ENCODE measurements at regions not wholly inside any gene's neighbourhood (a gene's known extent, or its start where the extent isn't known, plus 50 kb on each side); places are given as distances from the start of the nearest gene placed in this dataset.

DNA sequence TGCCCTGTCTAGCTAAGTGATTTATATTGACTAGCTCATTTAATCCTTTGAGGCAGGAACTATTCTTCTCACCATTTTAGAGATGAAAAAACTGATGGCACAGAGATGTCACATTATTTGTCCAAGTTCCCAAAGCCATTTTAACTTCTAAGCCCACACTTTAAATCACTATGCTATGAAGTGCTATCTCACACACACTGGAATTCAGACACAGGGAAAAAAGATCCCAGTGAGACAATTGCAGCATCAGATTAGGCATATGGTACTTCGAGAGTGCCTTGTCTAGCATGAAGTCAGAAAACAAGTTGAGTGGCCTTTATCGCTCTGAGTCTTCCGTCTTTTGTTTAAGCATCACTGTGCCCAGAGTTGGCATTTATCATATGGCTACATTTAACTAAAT, 54.1 kb upstream of the PDE7B start:
- DNase-seq: no peak
- Mint-ChIP-seq H3K4me1 (ENCODE audit: low read depth) (no peaks in the 10 kb centered on the region), H3K27me3 (ENCODE audit: low read depth) (no peaks in the 10 kb centered on the region), H3K4me3 (no peak overlapping the region), H3K9me3 (no peaks in the 10 kb centered on the region), H3K36me3 (ENCODE audit: low read depth) (no peaks in the 10 kb centered on the region), H3K27ac (no peak overlapping the region)
- intact Hi-C loops (cut with micrococcal nuclease): no loop called here
- CTCF ChIA-PET: interaction anchor here (0.7 kb wide), 1 partner anchor 604 kb away, joined by 4 read pairs; no protein-coding TSS in a partner anchor

DNA sequence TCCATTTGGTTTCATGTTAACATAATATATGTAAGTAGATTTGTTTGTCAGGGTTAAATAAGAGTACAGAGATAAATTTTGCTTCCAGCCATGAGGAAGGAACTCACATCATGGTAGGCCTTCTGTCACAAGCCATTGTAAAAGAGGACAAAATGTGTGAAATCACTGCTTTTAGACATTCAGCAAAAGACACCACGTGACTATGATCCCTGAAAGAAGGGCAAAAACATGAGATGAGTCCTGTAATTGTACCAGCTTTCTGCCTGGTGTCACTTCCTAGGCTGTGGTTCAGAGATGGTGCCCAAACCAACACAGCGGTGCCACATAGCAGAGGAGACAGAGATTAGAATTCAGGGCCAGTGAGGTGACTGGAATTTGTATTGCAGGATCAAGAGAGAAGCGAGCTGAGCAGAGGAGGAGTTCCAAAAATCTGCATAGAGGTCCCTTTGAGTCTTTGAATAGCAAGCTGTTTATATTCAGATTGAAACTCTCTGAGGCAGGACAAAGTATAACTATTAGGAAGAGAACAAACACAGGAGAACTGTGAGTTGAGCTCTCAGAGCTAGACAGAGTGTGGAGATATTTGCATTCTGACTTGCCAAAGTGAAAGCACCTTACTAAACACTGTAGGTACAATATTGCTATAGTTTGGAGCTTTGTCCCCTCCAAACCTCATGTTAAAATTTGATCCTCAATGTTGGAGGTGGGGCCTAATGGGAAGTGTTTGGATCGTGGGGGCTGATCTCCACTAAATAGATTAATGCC, 52.6 kb upstream of the PDE7B start:
- H3K4me1 Mint-ChIP-seq (ENCODE audit: low read depth): no peaks in the 10 kb centered on the region
- no peak for DNase-seq
- intact Hi-C loops (cut with micrococcal nuclease): no loop called here
- H3K36me3 Mint-ChIP-seq (ENCODE audit: low read depth): no peaks in the 10 kb centered on the region
- no peak overlapping the region for H3K27ac Mint-ChIP-seq
- CTCF ChIA-PET: no interaction called here
- H3K27me3 Mint-ChIP-seq (ENCODE audit: low read depth): no peaks in the 10 kb centered on the region
- H3K4me3 Mint-ChIP-seq: no peak overlapping the region
- H3K9me3 Mint-ChIP-seq: no peaks in the 10 kb centered on the region
